ENCODE measurements at regions not wholly inside any gene's neighbourhood (a gene's known extent, or its start where the extent isn't known, plus 50 kb on each side); places are given as distances from the start of the nearest gene placed in this dataset.

DNA sequence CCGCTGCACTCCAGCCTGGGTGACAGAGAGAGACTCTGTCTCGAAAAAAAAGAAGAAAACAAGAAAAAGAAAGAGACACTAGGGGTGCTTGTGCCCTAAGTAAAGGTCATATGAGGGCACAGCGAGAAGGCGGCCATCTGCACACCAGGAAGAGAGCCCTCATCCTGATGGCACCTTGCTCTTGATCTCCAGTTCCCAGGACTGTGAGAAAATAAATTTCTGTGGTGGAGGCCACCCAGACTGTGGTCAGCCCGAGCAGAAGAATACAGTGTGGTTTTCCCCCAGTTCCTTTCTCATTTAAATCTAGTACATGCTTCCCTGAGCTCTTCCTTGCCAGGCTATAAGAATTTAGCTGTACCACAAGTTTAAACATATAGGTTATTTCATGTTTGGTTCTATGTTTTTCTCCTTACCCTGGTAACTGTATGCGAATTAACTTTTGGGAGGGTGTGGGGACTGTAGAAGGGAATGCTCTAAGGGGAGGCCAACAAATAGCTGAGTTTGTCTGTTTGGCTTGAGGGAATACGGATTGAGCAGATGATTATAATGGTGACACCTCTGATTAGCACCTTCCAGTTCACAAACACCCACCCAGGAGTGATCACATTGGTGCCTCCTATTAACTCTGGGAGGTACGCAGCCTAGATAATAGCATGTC is 119.6 kb upstream of the ERRFI1 start:
- TF ChIP-seq CTCF (IDR thresholded peaks at IDR 0.05) (no peak), EP300 (IDR thresholded peaks at IDR 0.05) (no peak), POLR2A (IDR thresholded peaks at IDR 0.05) (no peak)
